ENCODE measurements at regions not wholly inside any gene's neighbourhood (a gene's known extent, or its start where the extent isn't known, plus 50 kb on each side); places are given as distances from the start of the nearest gene placed in this dataset.

GRCh38 chr13:85536706-85537105, 262.5 kb downstream of the SLITRK6 start:
- H3K9ac ChIP-seq (ENCODE audit: low read depth in 1 of 2, low read length in 2 of 2): no peak overlapping the region
- H3K4me1 ChIP-seq (ENCODE audit: control insufficient read depth in 1 of 2, insufficient read depth in 2 of 2, low read length in 2 of 2): no peaks in the 10 kb centered on the region
- H3K4me3 ChIP-seq (ENCODE audit: low read depth in 1 of 2, low read length in 2 of 2): no peak overlapping the region

DNA sequence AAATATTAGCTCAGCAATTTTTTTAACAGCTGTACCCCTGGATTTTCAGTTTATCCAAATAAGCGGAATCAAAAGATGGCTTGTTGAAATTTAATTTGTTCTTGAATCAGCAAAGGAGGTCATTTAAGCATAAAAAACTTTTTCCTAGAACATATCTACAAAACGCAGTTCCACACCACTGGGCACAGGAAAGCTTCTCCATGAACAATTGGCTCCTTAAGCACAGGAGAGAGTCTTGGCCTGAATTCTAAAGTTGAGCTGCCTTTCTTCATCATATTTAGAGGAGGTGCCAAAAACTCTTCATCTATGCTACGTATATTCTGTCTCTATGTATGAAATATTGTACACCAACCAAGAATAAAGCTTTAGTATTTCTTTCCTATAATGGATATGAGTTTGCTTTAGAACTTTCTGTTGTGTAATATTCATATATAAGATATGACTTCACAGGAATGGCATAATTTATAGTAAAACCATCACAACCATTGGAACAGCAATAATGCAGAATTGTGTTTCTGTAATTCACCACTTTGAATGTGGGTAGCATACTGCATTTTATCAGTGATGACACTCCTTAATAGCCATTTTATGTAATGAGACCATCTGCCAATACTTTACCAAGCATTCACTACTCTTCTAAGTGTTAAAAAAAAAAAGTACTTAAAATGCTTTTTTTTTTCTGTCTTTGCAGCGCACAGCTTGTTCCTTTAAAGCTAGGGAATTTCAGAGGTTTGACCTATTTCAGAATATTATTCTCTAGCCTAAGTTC, 263.7 kb downstream of the SLITRK6 start:
- Histone ChIP-seq H3K9me3 (ENCODE audit: control insufficient read depth in 1 of 2, low read length in 2 of 2) (peaks cover 0 to 3% of the 10 kb centered on the region in 2 donors), H3K27me3 (ENCODE audit: control insufficient read depth in 1 of 2, insufficient read depth in 2 of 2, low read length in 2 of 2) (no peaks in the 10 kb centered on the region), H3K4me3 (ENCODE audit: low read depth in 1 of 2, low read length in 2 of 2) (no peak overlapping the region), H3K27ac (ENCODE audit: low read depth, low read length) (no peak overlapping the region), H3K36me3 (ENCODE audit: control insufficient read depth in 1 of 2, insufficient read depth in 2 of 2, low read length in 2 of 2) (no peaks in the 10 kb centered on the region), H3K9ac (ENCODE audit: low read depth in 1 of 2, low read length in 2 of 2) (no peak overlapping the region), H3K4me1 (ENCODE audit: control insufficient read depth in 1 of 2, insufficient read depth in 2 of 2, low read length in 2 of 2) (no peaks in the 10 kb centered on the region)

More at GRCh38 chr13:85536706-85537105, 262.5 kb downstream of the SLITRK6 start:
- no peaks in the 10 kb centered on the region for H3K27me3 ChIP-seq (ENCODE audit: control insufficient read depth in 1 of 2, insufficient read depth in 2 of 2, low read length in 2 of 2)
- no peak overlapping the region for H3K27ac ChIP-seq (ENCODE audit: low read depth, low read length)
- peaks cover 0 to 3% of the 10 kb centered on the region in 2 donors for H3K9me3 ChIP-seq (ENCODE audit: control insufficient read depth in 1 of 2, low read length in 2 of 2)
- no peaks in the 10 kb centered on the region for H3K36me3 ChIP-seq (ENCODE audit: control insufficient read depth in 1 of 2, insufficient read depth in 2 of 2, low read length in 2 of 2)

GRCh38 chr13:85533911-85534310, 265.3 kb downstream of the SLITRK6 start:
- H3K27me3 ChIP-seq (ENCODE audit: control insufficient read depth in 1 of 2, insufficient read depth in 2 of 2, low read length in 2 of 2): no peaks in the 10 kb centered on the region
- no peak overlapping the region for H3K4me3 ChIP-seq (ENCODE audit: low read depth in 1 of 2, low read length in 2 of 2)
- H3K36me3 ChIP-seq (ENCODE audit: control insufficient read depth in 1 of 2, insufficient read depth in 2 of 2, low read length in 2 of 2): no peaks in the 10 kb centered on the region
- no peak overlapping the region for H3K9ac ChIP-seq (ENCODE audit: low read depth in 1 of 2, low read length in 2 of 2)
- no peaks in the 10 kb centered on the region for H3K4me1 ChIP-seq (ENCODE audit: control insufficient read depth in 1 of 2, insufficient read depth in 2 of 2, low read length in 2 of 2)
- H3K9me3 ChIP-seq (ENCODE audit: control insufficient read depth in 1 of 2, low read length in 2 of 2): peaks cover 0 to 3% of the 10 kb centered on the region in 2 donors
- H3K27ac ChIP-seq (ENCODE audit: low read depth, low read length): no peak overlapping the region

GRCh38 chr13:85529218-85529594, 270.0 kb downstream of the SLITRK6 start:
- Histone ChIP-seq H3K27me3 (ENCODE audit: control insufficient read depth in 1 of 2, insufficient read depth in 2 of 2, low read length in 2 of 2) (no peaks in the 10 kb centered on the region), H3K9ac (ENCODE audit: low read depth in 1 of 2, low read length in 2 of 2) (no peak overlapping the region), H3K4me1 (ENCODE audit: control insufficient read depth in 1 of 2, insufficient read depth in 2 of 2, low read length in 2 of 2) (no peaks in the 10 kb centered on the region), H3K36me3 (ENCODE audit: control insufficient read depth in 1 of 2, insufficient read depth in 2 of 2, low read length in 2 of 2) (no peaks in the 10 kb centered on the region), H3K9me3 (ENCODE audit: control insufficient read depth in 1 of 2, low read length in 2 of 2) (peaks cover 0 to 6% of the 10 kb centered on the region in 2 donors), H3K4me3 (ENCODE audit: low read depth in 1 of 2, low read length in 2 of 2) (no peak overlapping the region), H3K27ac (ENCODE audit: low read depth, low read length) (no peak overlapping the region)

DNA sequence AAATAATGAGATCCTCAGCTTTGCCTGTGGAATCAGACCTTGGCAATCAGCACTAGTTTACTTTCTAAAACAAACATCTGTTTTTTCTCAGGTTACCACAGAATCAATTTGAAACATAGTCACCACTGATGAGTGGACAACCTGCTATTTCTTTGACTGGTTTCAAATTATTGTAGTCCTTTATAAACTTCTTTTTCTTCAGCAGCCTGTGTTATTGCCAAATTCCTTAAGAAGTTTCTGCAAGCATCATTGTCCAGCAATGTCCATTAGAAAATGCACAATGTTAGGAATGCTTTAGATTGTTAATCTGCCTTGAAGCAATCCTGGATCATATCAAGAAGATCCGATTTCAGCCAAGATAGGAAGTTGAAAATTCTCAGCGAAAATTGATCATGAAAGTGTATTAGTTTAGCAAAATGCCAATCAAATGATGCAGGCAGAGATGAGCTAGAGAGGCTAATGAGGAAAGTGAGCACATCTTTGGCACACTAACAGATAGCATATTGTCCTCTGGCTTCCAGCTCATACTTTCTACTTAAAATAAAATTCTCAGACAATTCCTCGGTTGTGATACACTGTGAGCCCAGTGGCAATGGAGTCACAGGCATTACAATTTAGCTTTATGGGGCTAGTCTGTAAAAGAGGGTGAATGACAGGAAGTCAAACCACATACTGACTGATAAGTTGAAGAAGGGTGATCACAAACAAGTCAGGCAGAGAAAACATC, 270.6 kb downstream of the SLITRK6 start:
- H3K9ac ChIP-seq (ENCODE audit: low read depth in 1 of 2, low read length in 2 of 2): no peak overlapping the region
- no peaks in the 10 kb centered on the region for H3K27me3 ChIP-seq (ENCODE audit: control insufficient read depth in 1 of 2, insufficient read depth in 2 of 2, low read length in 2 of 2)
- peaks cover 0 to 6% of the 10 kb centered on the region in 2 donors for H3K9me3 ChIP-seq (ENCODE audit: control insufficient read depth in 1 of 2, low read length in 2 of 2)
- no peaks in the 10 kb centered on the region for H3K36me3 ChIP-seq (ENCODE audit: control insufficient read depth in 1 of 2, insufficient read depth in 2 of 2, low read length in 2 of 2)
- H3K27ac ChIP-seq (ENCODE audit: low read depth, low read length): no peak overlapping the region
- H3K4me3 ChIP-seq (ENCODE audit: low read depth in 1 of 2, low read length in 2 of 2): no peak overlapping the region
- H3K4me1 ChIP-seq (ENCODE audit: control insufficient read depth in 1 of 2, insufficient read depth in 2 of 2, low read length in 2 of 2): no peaks in the 10 kb centered on the region

DNA sequence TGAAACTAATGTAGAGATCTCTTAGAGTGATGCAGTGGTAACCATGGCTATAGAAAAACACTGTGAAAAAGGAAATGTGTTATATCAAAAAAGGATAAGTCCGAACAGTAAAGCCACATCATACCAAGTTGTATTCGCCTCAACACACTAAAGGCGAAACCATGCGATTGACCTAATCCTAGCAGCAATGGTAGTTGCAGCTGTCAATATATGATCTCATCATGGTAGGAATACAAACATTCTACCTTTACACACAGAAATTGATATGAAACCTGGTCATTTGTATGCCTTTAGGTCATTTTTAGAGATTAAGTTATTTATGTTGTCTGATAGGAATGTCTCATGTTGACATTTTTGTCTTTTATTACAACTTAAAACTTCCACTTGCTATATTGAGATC, 271.9 kb downstream of the SLITRK6 start:
- Histone ChIP-seq H3K36me3 (ENCODE audit: control insufficient read depth in 1 of 2, insufficient read depth in 2 of 2, low read length in 2 of 2) (no peaks in the 10 kb centered on the region), H3K9ac (ENCODE audit: low read depth in 1 of 2, low read length in 2 of 2) (no peak overlapping the region), H3K9me3 (ENCODE audit: control insufficient read depth in 1 of 2, low read length in 2 of 2) (peaks cover 0 to 6% of the 10 kb centered on the region in 2 donors), H3K4me3 (ENCODE audit: low read depth in 1 of 2, low read length in 2 of 2) (no peak overlapping the region), H3K27me3 (ENCODE audit: control insufficient read depth in 1 of 2, insufficient read depth in 2 of 2, low read length in 2 of 2) (no peaks in the 10 kb centered on the region), H3K27ac (ENCODE audit: low read depth, low read length) (no peak overlapping the region), H3K4me1 (ENCODE audit: control insufficient read depth in 1 of 2, insufficient read depth in 2 of 2, low read length in 2 of 2) (no peaks in the 10 kb centered on the region)

DNA sequence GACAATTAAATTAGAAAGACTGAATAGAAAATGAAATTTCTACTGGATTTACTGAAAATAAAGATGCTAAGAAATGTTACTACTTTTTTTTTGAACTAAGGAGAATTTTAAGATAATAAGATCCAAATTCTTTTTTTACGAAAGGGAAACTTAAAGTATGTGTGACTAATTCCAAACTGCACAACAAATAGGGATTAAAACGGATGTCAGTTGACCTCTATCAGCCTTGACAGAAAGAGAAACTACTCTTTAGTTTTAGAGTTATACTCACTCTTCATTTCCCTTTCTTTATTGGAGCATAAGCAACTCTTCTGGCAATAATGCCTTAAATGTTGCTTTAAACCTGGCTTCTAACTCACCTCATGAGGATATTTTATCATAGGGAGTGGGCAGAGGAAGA, 273.8 kb downstream of the SLITRK6 start:
- no peak overlapping the region for H3K9ac ChIP-seq (ENCODE audit: low read depth in 1 of 2, low read length in 2 of 2)
- H3K36me3 ChIP-seq (ENCODE audit: control insufficient read depth in 1 of 2, insufficient read depth in 2 of 2, low read length in 2 of 2): no peaks in the 10 kb centered on the region
- no peak overlapping the region for H3K27ac ChIP-seq (ENCODE audit: low read depth, low read length)
- H3K4me3 ChIP-seq (ENCODE audit: low read depth in 1 of 2, low read length in 2 of 2): no peak overlapping the region
- H3K4me1 ChIP-seq (ENCODE audit: control insufficient read depth in 1 of 2, insufficient read depth in 2 of 2, low read length in 2 of 2): no peaks in the 10 kb centered on the region
- no peaks in the 10 kb centered on the region for H3K27me3 ChIP-seq (ENCODE audit: control insufficient read depth in 1 of 2, insufficient read depth in 2 of 2, low read length in 2 of 2)
- H3K9me3 ChIP-seq (ENCODE audit: control insufficient read depth in 1 of 2, low read length in 2 of 2): peaks cover 0 to 9% of the 10 kb centered on the region in 2 donors

GRCh38 chr13:85521657-85522056, 277.6 kb downstream of the SLITRK6 start:
- no peak overlapping the region for H3K27ac ChIP-seq (ENCODE audit: low read depth, low read length)
- H3K9ac ChIP-seq (ENCODE audit: low read depth in 1 of 2, low read length in 2 of 2): no peak overlapping the region
- H3K9me3 ChIP-seq (ENCODE audit: control insufficient read depth in 1 of 2, low read length in 2 of 2): peaks cover 0 to 16% of the 10 kb centered on the region in 2 donors
- no peaks in the 10 kb centered on the region for H3K27me3 ChIP-seq (ENCODE audit: control insufficient read depth in 1 of 2, insufficient read depth in 2 of 2, low read length in 2 of 2)
- H3K4me1 ChIP-seq (ENCODE audit: control insufficient read depth in 1 of 2, insufficient read depth in 2 of 2, low read length in 2 of 2): no peaks in the 10 kb centered on the region
- H3K4me3 ChIP-seq (ENCODE audit: low read depth in 1 of 2, low read length in 2 of 2): no peak overlapping the region
- no peaks in the 10 kb centered on the region for H3K36me3 ChIP-seq (ENCODE audit: control insufficient read depth in 1 of 2, insufficient read depth in 2 of 2, low read length in 2 of 2)

DNA sequence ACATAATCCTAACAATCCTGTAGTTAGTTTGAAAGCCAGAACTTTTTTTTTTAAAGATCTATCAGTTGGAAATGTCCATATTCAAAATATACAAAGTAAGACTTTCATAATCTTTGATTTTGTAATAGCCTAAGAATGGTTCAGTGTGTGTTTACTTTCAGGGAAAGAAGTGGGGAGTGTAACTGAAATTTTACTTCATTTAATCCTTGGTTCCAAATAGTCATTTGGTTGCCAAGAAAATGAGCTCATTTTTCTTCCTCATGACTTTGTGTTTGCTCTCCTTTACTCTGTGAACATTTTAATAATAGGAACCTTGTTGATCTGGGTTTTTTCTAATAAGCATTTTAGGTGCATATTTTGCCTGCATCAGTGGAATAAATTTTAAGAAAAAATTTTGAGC, 278.8 kb downstream of the SLITRK6 start:
- Histone ChIP-seq H3K4me1 (ENCODE audit: control insufficient read depth in 1 of 2, insufficient read depth in 2 of 2, low read length in 2 of 2) (no peaks in the 10 kb centered on the region), H3K27me3 (ENCODE audit: control insufficient read depth in 1 of 2, insufficient read depth in 2 of 2, low read length in 2 of 2) (no peaks in the 10 kb centered on the region), H3K9ac (ENCODE audit: low read depth in 1 of 2, low read length in 2 of 2) (no peak overlapping the region), H3K9me3 (ENCODE audit: control insufficient read depth in 1 of 2, low read length in 2 of 2) (peaks cover 2 to 13% of the 10 kb centered on the region in 2 donors), H3K36me3 (ENCODE audit: control insufficient read depth in 1 of 2, insufficient read depth in 2 of 2, low read length in 2 of 2) (no peaks in the 10 kb centered on the region), H3K27ac (ENCODE audit: low read depth, low read length) (no peak overlapping the region), H3K4me3 (ENCODE audit: low read depth in 1 of 2, low read length in 2 of 2) (no peak overlapping the region)

DNA sequence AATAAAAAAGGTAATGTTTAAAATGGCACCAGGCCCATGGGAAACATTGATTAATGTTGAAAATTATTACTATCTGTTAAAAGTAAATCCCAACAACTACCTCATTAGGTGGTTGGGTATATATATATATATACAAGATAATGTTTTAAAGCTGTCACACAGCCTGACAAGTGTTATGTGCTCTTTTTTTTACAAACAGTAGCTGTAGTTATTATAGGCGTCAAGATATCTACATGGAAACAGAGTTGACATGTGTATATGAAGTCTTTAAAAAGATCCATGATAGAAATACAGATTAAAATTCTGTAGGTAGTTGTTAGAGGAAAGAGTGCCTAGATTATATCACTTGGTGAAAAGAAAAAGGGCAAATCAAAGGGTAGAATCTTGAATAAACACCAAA, 279.9 kb downstream of the SLITRK6 start:
- no peak overlapping the region for H3K4me3 ChIP-seq (ENCODE audit: low read depth in 1 of 2, low read length in 2 of 2)
- H3K9me3 ChIP-seq (ENCODE audit: control insufficient read depth in 1 of 2, low read length in 2 of 2): peaks cover 2 to 13% of the 10 kb centered on the region in 2 donors
- H3K4me1 ChIP-seq (ENCODE audit: control insufficient read depth in 1 of 2, insufficient read depth in 2 of 2, low read length in 2 of 2): no peaks in the 10 kb centered on the region
- H3K9ac ChIP-seq (ENCODE audit: low read depth in 1 of 2, low read length in 2 of 2): no peak overlapping the region
- no peak overlapping the region for H3K27ac ChIP-seq (ENCODE audit: low read depth, low read length)
- H3K27me3 ChIP-seq (ENCODE audit: control insufficient read depth in 1 of 2, insufficient read depth in 2 of 2, low read length in 2 of 2): no peaks in the 10 kb centered on the region
- no peaks in the 10 kb centered on the region for H3K36me3 ChIP-seq (ENCODE audit: control insufficient read depth in 1 of 2, insufficient read depth in 2 of 2, low read length in 2 of 2)

Measured in duodenal mucosa (tissue), 2 donors.